22Rv1 (cell line): ENCODE measurements at regions not wholly inside any gene's neighbourhood (a gene's known extent, or its start where the extent isn't known, plus 50 kb on each side); places are given as distances from the start of the nearest gene placed in this dataset.

ENCODE experiments used
- ZFX ChIP-seq: fragments of 450-650 bp; IDR thresholded peaks from 2 replicates; pipeline ENCODE4 v1.6.1; 2017; ENCODE audit warnings: antibody characterized with exemption, borderline replicate concordance
- TF ChIP-seq, protein P1 (sequence below): fragments of 450-650 bp; IDR thresholded peaks from 2 replicates; pipeline ENCODE4 v1.5.1; 2017; ENCODE audit warnings: mild to moderate bottlenecking

DNA sequence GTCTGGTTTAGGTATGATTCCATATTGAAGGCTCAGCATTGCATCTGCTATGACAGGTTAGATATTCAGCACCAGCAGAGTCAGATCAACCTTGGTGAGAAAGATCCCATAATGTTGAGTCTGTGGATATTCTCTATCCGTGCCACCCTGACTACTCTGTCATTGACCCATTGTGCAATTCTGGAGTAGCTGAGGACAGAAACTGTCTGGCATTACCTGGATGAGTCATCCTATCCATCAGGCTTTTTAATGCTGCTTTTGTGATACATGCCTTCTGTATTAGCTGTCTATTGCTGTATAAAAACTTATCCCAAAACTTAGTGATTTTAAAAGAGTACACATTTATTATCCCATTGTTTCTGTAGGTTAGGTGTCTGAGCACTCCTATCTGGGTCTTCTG is 189.1 kb upstream of the FAT3 start:
- TF ChIP-seq, protein P1, sequence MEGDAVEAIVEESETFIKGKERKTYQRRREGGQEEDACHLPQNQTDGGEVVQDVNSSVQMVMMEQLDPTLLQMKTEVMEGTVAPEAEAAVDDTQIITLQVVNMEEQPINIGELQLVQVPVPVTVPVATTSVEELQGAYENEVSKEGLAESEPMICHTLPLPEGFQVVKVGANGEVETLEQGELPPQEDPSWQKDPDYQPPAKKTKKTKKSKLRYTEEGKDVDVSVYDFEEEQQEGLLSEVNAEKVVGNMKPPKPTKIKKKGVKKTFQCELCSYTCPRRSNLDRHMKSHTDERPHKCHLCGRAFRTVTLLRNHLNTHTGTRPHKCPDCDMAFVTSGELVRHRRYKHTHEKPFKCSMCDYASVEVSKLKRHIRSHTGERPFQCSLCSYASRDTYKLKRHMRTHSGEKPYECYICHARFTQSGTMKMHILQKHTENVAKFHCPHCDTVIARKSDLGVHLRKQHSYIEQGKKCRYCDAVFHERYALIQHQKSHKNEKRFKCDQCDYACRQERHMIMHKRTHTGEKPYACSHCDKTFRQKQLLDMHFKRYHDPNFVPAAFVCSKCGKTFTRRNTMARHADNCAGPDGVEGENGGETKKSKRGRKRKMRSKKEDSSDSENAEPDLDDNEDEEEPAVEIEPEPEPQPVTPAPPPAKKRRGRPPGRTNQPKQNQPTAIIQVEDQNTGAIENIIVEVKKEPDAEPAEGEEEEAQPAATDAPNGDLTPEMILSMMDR: no peak
- TF ChIP-seq ZFX: no peak
